ENCODE measurements at regions not wholly inside any gene's neighbourhood (a gene's known extent, or its start where the extent isn't known, plus 50 kb on each side); places are given as distances from the start of the nearest gene placed in this dataset.

DNA sequence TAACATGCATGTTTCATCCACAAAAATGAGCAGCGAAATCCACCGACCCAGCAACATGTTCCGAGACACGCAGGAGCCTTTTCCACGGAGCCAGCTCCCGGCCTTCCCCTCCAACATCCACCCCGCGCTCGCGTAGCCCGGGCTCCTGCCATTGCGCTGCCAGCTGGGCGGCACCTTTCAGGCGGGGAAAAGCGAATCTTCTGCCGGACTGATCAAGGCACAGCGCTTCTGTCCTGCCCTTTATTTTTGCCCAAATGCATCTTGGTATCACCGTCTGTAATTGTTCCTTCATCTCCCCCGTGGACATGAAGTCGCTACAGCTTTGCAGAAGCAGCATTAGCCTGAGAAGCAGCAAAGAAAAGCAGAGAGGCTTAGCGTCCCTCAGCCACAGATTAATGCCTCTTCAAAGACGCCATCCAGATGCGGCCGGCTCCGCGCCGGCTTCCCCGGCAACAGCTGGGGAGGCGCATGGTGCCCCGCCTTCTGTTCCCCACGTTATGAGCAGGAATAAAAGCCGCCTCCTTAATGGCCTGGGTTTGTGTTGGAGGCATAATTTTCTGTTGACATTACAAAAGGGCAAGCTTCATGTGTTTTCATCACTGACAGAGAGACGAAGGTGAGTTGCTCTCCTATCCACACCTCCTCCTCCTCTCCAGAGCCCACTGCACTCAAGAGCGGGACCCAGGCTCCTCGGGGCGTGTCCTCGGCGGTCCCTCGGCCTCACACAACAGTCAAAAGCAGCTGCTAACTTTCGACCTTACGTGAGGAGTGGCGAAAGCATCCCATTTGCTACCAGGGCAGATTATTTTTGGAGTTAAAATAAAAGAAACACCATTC lies 122.1 kb upstream of the SALL3 start:
- H3K27ac Mint-ChIP-seq: no peak overlapping the region
- no peak for DNase-seq
- peaks cover 10% of the 10 kb centered on the region for H3K27me3 Mint-ChIP-seq
- H3K4me1 Mint-ChIP-seq: no peaks in the 10 kb centered on the region
- no peaks in the 10 kb centered on the region for H3K9me3 Mint-ChIP-seq
- H3K36me3 Mint-ChIP-seq: no peaks in the 10 kb centered on the region
- H3K4me3 Mint-ChIP-seq: no peak overlapping the region

DNA sequence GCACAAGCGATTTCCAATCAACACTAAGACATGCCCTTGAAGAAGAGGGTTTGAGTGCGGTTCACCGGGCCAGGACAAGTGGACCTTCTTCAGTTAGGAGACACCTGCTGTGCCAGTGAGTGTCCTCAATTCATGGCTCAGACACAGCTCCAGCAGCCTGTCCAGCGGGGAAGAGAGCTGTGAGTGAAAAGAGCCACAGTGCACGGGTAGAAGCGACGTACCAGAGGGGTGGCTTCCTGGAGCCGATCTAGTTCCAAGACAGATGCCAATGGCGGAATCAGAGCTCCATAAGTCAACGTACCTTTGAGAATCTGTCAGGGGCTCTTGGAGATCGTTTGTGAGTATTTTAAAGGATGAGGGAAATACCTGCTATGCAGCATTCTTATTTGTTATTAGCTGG lies 119.9 kb upstream of the SALL3 start:
- H3K27ac Mint-ChIP-seq: no peak overlapping the region
- H3K9me3 Mint-ChIP-seq: no peaks in the 10 kb centered on the region
- H3K27me3 Mint-ChIP-seq: peaks cover 21% of the 10 kb centered on the region

DNA sequence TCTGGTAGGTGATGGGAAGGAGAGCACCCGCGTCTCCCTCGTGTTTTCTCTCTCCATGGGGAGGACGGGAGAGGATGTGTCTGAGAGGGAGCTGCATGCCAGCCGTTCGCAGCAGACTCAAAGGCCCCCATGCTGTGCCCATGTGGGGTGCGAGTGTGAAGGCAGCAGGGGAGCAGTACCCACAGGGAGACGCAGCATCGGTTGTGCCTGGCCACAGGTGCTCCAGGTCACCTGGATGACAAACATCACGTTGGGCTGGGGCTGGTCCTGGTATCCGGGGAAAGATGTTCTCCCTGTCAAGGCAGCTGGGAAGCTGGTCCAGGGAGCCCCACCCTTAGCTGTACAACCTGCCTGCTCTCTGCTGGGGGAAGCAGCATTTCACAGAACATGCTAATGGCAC lies 119.5 kb upstream of the SALL3 start:
- Mint-ChIP-seq H3K36me3 (no peaks in the 10 kb centered on the region), H3K27me3 (peaks cover 21% of the 10 kb centered on the region), H3K27ac (no peak overlapping the region), H3K4me1 (no peaks in the 10 kb centered on the region), H3K4me3 (no peak overlapping the region), H3K9me3 (no peaks in the 10 kb centered on the region)
- DNase-seq: no peak

More for the DNA sequence above, 119.9 kb upstream of the SALL3 start:
- no peak for DNase-seq
- no peak overlapping the region for H3K4me3 Mint-ChIP-seq
- no peaks in the 10 kb centered on the region for H3K36me3 Mint-ChIP-seq
- H3K4me1 Mint-ChIP-seq: no peaks in the 10 kb centered on the region

GRCh38 chr18:78861116-78861515 lies 118.5 kb upstream of the SALL3 start:
- Mint-ChIP-seq H3K27me3 (peaks cover 21% of the 10 kb centered on the region), H3K27ac (no peak overlapping the region), H3K4me1 (no peaks in the 10 kb centered on the region), H3K36me3 (no peaks in the 10 kb centered on the region), H3K4me3 (no peak overlapping the region), H3K9me3 (no peaks in the 10 kb centered on the region)
- DNase-seq: no peak

GRCh38 chr18:78861706-78862105 lies 117.9 kb upstream of the SALL3 start:
- DNase-seq: no peak
- Mint-ChIP-seq H3K27me3 (peaks cover 21% of the 10 kb centered on the region), H3K4me1 (no peaks in the 10 kb centered on the region), H3K4me3 (no peak overlapping the region), H3K27ac (no peak overlapping the region), H3K9me3 (no peaks in the 10 kb centered on the region), H3K36me3 (no peaks in the 10 kb centered on the region)

- DNase-seq: no peak
- Mint-ChIP-seq H3K4me1 (no peaks in the 10 kb centered on the region), H3K9me3 (no peaks in the 10 kb centered on the region), H3K36me3 (no peaks in the 10 kb centered on the region), H3K27ac (no peak overlapping the region), H3K27me3 (peaks cover 21% of the 10 kb centered on the region), H3K4me3 (no peak overlapping the region)
Measured at GRCh38 chr18:78862395-78862794, 117.2 kb upstream of the SALL3 start.

DNA sequence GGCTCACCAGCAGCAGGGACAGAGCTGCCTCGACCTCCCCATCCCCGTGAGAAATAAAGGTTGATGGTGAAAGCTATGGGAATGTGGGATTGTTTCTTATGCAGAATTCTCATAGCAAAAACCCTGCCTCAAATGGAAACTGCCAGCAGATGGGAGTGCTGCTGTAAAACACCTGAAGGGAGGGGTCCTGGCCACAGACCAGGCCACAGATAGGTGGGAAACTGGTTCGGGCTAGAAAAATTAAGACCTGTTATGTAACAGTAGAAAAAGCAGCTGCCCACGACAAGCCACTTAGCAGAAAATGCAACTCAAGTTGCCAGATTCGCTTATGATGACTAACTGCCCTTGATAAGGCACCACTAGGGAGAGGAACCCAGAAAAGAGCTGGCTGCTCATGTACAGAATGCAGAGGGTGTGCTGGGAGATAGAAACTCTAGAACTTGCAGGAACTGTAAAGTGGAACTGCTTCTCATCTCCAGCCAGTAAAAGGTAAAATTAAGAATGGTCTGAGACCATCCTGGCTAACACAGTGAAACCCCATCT lies 114.5 kb upstream of the SALL3 start:
- no peaks in the 10 kb centered on the region for H3K9me3 Mint-ChIP-seq
- H3K4me3 Mint-ChIP-seq: no peak overlapping the region
- no peak for DNase-seq
- H3K27ac Mint-ChIP-seq: no peak overlapping the region
- H3K36me3 Mint-ChIP-seq: no peaks in the 10 kb centered on the region
- peaks cover 21% of the 10 kb centered on the region for H3K27me3 Mint-ChIP-seq
- H3K4me1 Mint-ChIP-seq: no peaks in the 10 kb centered on the region

- H3K27me3 Mint-ChIP-seq: peaks cover 17% of the 10 kb centered on the region
- no peak for DNase-seq
- no peaks in the 10 kb centered on the region for H3K9me3 Mint-ChIP-seq
Measured at GRCh38 chr18:78865771-78866310, 113.8 kb upstream of the SALL3 start.

DNA sequence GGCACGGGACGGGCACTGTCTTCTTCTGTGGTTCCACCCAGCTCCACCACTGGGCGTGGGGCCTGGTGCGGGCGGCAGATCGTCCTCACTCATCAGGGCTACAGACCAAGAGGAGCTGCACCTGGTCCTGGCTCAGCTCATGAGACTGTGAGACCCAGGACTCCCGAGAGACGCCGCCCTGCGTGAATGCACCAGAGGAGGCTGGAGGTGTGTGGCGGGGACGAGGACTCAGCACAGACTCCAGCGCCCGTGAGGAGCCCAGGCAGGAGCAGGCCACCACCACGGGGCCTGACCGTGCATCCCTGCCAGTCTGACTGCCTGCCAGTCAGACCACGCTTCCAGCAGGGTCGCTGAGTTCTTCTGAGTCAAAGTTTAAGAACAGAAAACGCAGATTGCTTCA lies 112.5 kb upstream of the SALL3 start:
- Mint-ChIP-seq H3K9me3 (no peaks in the 10 kb centered on the region), H3K4me1 (no peaks in the 10 kb centered on the region), H3K4me3 (no peak overlapping the region), H3K27me3 (peaks cover 14% of the 10 kb centered on the region), H3K36me3 (no peaks in the 10 kb centered on the region), H3K27ac (no peak overlapping the region)
- DNase-seq: no peak

More at GRCh38 chr18:78865771-78866310, 113.8 kb upstream of the SALL3 start:
- Mint-ChIP-seq H3K4me1 (no peaks in the 10 kb centered on the region), H3K36me3 (no peaks in the 10 kb centered on the region), H3K27ac (no peak overlapping the region), H3K4me3 (no peak overlapping the region)

- Mint-ChIP-seq H3K4me3 (no peak overlapping the region), H3K9me3 (no peaks in the 10 kb centered on the region), H3K27me3 (peaks cover 10% of the 10 kb centered on the region), H3K36me3 (no peaks in the 10 kb centered on the region), H3K4me1 (no peaks in the 10 kb centered on the region), H3K27ac (no peak overlapping the region)
- no peak for DNase-seq
Measured at GRCh38 chr18:78868330-78869316, 111.0 kb upstream of the SALL3 start.

- peaks cover 14% of the 10 kb centered on the region for H3K27me3 Mint-ChIP-seq
- no peak overlapping the region for H3K4me3 Mint-ChIP-seq
- DNase-seq: no peak
- H3K9me3 Mint-ChIP-seq: no peaks in the 10 kb centered on the region
- H3K36me3 Mint-ChIP-seq: no peaks in the 10 kb centered on the region
- no peaks in the 10 kb centered on the region for H3K4me1 Mint-ChIP-seq
- H3K27ac Mint-ChIP-seq: no peak overlapping the region
Measured at GRCh38 chr18:78871618-78872017, 108.0 kb upstream of the SALL3 start.

DNA sequence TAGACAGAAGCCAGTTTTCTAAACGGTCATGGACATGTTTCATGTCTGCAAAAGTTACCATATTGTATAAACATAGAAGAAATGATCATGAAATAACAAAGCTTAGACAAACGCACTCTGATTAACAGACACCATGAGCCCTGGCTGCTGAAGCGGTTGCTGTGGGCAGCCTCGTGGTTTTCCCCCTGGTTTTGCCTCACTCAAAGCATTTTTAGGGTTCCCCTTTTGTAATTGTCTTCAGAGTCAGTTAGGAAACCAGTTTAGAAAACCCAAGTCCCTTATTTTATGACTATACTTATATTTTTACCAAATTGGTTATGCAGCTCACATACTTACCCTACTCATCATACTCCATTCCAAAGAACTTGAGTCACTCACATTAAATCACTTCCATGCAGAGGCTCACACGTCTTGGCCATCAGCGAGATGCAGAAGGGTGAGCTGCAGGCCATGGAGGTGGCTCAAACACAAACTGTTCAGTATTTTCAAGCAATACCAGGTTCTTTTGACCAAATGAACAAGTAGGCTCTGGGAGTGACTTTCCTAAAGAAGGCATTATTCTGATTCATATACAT lies 105.6 kb upstream of the SALL3 start:
- H3K27me3 Mint-ChIP-seq: peaks cover 28% of the 10 kb centered on the region
- no peak for DNase-seq
- H3K27ac Mint-ChIP-seq: no peak overlapping the region
- H3K36me3 Mint-ChIP-seq: no peaks in the 10 kb centered on the region
- H3K4me1 Mint-ChIP-seq: no peaks in the 10 kb centered on the region
- H3K9me3 Mint-ChIP-seq: no peaks in the 10 kb centered on the region
- H3K4me3 Mint-ChIP-seq: no peak overlapping the region

DNA sequence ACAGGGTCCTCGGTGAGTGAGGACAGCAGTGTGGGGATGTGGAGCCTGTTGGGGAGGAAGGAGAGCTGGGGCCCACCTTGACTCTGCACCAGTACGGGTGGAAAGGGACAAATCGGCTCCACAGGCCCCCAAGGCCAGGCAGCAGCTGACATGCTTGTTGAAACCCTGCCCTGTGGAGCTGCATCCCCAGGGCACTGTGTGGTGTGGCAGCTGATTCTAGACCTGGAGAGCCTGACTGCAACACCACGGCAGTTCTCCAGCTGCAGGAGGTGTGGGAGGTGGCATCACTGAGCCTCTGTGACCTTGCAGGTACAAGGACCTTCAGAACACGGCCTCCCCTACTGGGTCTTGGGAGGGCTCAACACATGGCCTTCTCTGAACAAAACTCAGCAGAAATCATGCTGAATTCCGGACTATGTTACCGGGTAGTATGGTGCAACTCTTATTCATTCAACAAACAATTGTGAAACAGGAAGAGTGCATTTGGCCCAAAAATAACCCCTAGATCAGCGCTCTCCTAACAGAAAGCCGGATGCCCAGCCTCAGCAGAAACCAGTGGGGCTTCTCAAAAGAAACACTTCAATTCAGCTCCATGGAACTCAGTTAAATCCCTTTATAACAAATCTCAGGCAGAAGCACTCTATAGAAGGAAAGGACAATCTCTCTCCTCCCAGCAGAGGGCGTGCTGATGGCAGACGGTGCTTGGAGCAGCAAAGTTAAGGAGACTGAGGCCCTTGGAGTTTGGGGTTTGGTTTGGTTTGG lies 104.4 kb upstream of the SALL3 start:
- Mint-ChIP-seq H3K27ac (no peak overlapping the region), H3K27me3 (peaks cover 31% of the 10 kb centered on the region), H3K9me3 (no peaks in the 10 kb centered on the region), H3K36me3 (no peaks in the 10 kb centered on the region), H3K4me3 (no peak overlapping the region), H3K4me1 (no peaks in the 10 kb centered on the region)
- peak; percentile 19 for DNase-seq

Measured in activated naive CD8-positive, alpha-beta T cell treated with anti-CD3 and anti-CD28 coated beads for 36 hours (primary cell).